ENCODE measurements at regions not wholly inside any gene's neighbourhood (a gene's known extent, or its start where the extent isn't known, plus 50 kb on each side); places are given as distances from the start of the nearest gene placed in this dataset.
A peak's percentile ranks its signal among the peaks of the same experiment; 100 is the strongest.
"Not testable (repeated sequence)": the region's sequence is repeated elsewhere in the genome, so short reads cannot be mapped to it uniquely, and the experiment has no call there.

DNA sequence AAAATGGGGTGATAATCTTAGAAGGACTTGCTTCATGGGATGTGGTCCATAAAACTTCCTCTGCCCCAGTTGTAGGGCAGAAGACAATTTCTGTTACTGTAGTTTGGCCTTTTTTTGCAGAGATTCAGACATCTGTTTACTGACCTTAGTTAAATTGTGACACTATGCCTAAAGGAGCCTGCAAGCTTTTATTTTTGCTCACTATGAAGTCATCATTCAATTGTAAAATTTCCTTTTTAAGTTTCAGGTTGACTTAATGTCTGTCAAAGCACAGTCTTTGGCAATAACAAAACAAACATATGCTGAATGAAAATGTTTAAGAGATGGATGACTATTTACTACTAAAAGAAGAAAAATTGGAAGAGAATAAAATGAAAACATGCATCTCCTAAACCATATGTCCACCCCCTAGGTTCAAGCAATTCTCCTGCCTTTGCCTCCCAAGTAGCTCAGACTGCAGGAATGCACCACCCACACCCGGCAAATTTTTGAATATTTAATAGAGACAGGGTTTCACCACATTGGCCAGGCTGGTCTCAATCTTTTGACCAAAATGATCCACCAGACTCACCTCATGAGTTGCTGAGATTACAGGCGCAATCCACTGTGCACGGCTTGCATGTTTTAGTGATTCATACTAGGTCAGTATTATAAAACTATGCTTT, 93.5 kb upstream of the HSFY2 start:
- not testable (repeated sequence) for DNase-seq (ENCODE audit: low spot score in 2 of 2); H3K36me3 Mint-ChIP-seq; H3K9me3 Mint-ChIP-seq; H3K27ac Mint-ChIP-seq
- peak in 1 of 2 donors; percentile 67 for ATAC-seq

GRCh38 chrY:18860856-18861255, 87.3 kb upstream of the HSFY2 start:
- H3K27ac Mint-ChIP-seq: not testable (repeated sequence)

DNA sequence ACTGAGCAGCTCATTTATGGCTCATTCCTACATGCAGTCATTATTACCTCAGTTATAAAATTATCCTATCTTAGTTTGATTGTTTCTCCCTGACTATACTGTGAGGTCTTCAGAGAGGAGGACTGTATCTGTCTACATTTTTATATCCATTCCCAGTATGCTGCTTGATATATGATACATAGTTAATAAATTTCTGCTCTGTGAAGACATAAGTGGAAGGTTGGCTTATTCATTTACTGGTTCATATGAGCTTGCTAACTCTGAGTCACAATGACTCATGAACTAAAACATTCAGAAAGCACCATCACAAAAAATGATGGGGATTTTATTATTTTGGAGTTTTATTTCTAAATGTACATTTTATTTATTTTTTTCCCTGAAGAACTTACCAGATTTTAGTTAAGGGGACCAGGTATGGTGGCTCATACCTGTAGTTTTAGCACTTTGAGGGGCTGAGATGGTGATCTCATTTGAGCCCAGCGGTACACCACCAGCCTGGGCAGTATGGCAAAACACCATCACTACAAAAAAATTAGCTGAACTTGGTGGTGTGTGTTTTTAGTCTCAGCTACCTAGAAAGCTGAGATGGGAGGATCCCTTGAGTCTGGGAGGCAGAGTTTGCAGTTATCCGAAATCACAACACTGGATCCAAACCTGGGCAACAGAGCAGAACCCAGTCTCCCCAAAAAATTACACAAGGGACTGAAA, 85.1 kb upstream of the HSFY2 start:
- H3K27ac Mint-ChIP-seq; H3K36me3 Mint-ChIP-seq; H3K9me3 Mint-ChIP-seq; DNase-seq (ENCODE audit: low spot score in 2 of 2): not testable (repeated sequence)
- peak in 1 of 2 donors; percentile 58 for ATAC-seq

More at GRCh38 chrY:18860856-18861255, 87.3 kb upstream of the HSFY2 start:
- peak in 1 of 2 donors; percentile 51 for ATAC-seq
- DNase-seq (ENCODE audit: low spot score in 2 of 2); H3K36me3 Mint-ChIP-seq; H3K9me3 Mint-ChIP-seq: not testable (repeated sequence)

DNA sequence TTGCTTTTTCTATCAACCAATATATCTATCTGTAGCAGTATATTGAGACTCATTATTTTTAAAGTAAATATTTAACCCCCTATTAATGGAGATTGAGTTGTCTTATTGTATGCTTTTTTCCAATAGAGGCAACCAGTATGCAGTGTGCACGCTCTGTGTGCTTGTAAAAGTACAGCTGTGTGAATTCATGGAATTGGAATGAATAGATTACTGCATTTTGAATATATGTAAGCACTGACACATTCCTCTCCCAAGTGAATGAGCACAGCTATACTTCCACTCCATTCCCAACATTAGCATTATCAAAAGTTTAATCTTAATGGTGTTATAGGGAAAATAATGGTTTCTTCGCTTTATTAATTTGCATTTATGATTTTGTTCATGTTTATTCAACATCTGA, 81.6 kb upstream of the HSFY2 start:
- DNase-seq (ENCODE audit: low spot score in 2 of 2); H3K9me3 Mint-ChIP-seq; H3K27ac Mint-ChIP-seq; ATAC-seq; H3K36me3 Mint-ChIP-seq: not testable (repeated sequence)

- not testable (repeated sequence) for ATAC-seq; H3K27ac Mint-ChIP-seq; H3K9me3 Mint-ChIP-seq; H3K36me3 Mint-ChIP-seq; DNase-seq (ENCODE audit: low spot score in 2 of 2)
These were observed 79.8 kb upstream of the HSFY2 start for GRCh38 chrY:18853323-18853722.

DNA sequence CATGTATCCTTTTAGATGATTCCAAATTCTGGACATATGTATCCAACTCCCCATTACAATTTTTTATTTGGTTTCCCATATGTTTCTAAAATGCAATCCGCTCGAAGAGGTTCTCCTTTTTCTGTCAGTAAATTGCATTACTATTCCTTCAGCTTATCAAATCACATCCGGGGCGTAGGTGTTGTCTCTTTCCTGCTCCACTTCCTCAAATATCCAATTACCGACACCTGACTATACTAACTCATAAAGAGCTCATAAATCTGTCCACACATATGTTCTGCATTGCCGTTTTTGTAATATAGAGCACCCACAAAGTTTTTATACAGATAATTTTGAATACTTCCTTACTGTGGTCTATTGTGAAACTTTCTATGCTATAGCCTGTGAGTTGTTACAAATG, 63.1 kb upstream of the HSFY2 start:
- ATAC-seq, H3K36me3 Mint-ChIP-seq, H3K27ac Mint-ChIP-seq: not testable (repeated sequence)

More for the DNA sequence above, 63.1 kb upstream of the HSFY2 start:
- H3K9me3 Mint-ChIP-seq; DNase-seq (ENCODE audit: low spot score in 2 of 2): not testable (repeated sequence)
